ENCODE measurements at regions not wholly inside any gene's neighbourhood (a gene's known extent, or its start where the extent isn't known, plus 50 kb on each side); places are given as distances from the start of the nearest gene placed in this dataset.

- TF ChIP-seq CTCF (IDR thresholded peaks at IDR 0.05) (no peak), POLR2A (IDR thresholded peaks at IDR 0.05) (no peak), EP300 (IDR thresholded peaks at IDR 0.05) (no peak)
Observed at GRCh38 chr12:24113701-24114100, 164.2 kb upstream of the SOX5 start.

Measured in upper lobe of left lung (tissue), 4 donors.